ENCODE measurements at regions not wholly inside any gene's neighbourhood (a gene's known extent, or its start where the extent isn't known, plus 50 kb on each side); places are given as distances from the start of the nearest gene placed in this dataset.

GRCh38 chr2:146852661-146853060 lies 992.2 kb upstream of the ACVR2A start:
- no peak for TF ChIP-seq STAT1 (IDR thresholded peaks at IDR 0.05; ENCODE audit: unreplicated experiment)
- TF ChIP-seq POLR2AphosphoS5 (IDR thresholded peaks at IDR 0.05; ENCODE audit: low read depth): no peak
- TF ChIP-seq EZH2 (IDR thresholded peaks at IDR 0.05; ENCODE audit: low read depth, unreplicated experiment): no peak
- no peak for TF ChIP-seq ZNF462 (CRISPR knock-in tag; IDR thresholded peaks at IDR 0.05)
- TF ChIP-seq CREB1 (CRISPR knock-in tag; IDR thresholded peaks at IDR 0.05; ENCODE audit: low read depth): no peak
- TF ChIP-seq REST (IDR thresholded peaks at IDR 0.05; ENCODE audit: unreplicated experiment): no peak
- no peak for TF ChIP-seq EZH2phosphoT487 (IDR thresholded peaks at IDR 0.05; ENCODE audit: unreplicated experiment)
- TF ChIP-seq JUNB (IDR thresholded peaks at IDR 0.05; ENCODE audit: unreplicated experiment): no peak
- TF ChIP-seq NANOG (IDR thresholded peaks at IDR 0.05; ENCODE audit: borderline replicate concordance): no peak
- TF ChIP-seq ZNF331 (CRISPR knock-in tag; IDR thresholded peaks at IDR 0.05; ENCODE audit: low read depth): no peak
- no peak for TF ChIP-seq ETS1 (IDR thresholded peaks at IDR 0.05)
- no peak for TF ChIP-seq CTCF (conservative IDR thresholded peaks at IDR 0.05; ENCODE audit: low read depth in 2 of 2)
- TF ChIP-seq ZNF114 (CRISPR knock-in tag; IDR thresholded peaks at IDR 0.05): no peak
- Mint-ChIP-seq H3K27me3 (ENCODE audit: insufficient read depth, low read depth, poor library complexity) (no peaks in the 10 kb centered on the region), H3K27ac (no peak overlapping the region), H3K4me1 (peaks cover 24% of the 10 kb centered on the region), H3K36me3 (ENCODE audit: low read depth) (no peaks in the 10 kb centered on the region), H3K9me3 (no peaks in the 10 kb centered on the region), H3K4me3 (no peak overlapping the region)
- Histone ChIP-seq H3K4me2 (no peak overlapping the region), H3K79me2 (replicated peaks; ENCODE audit: insufficient read depth) (no peaks in the 10 kb centered on the region), H3K9me2 (ENCODE audit: insufficient read depth) (0 out of 2 replicates have a peak, but pooled peaks cover 4% of the 10 kb centered on the region), H2AFZ (no peak overlapping the region), H3K4me1 (ENCODE audit: insufficient read depth) (peaks cover 14% of the 10 kb centered on the region), H3K27ac (ENCODE audit: low read depth) (no peak overlapping the region), H3F3A (replicated peaks; ENCODE audit: low read depth) (no peaks in the 10 kb centered on the region), H3K4me3 (no peak overlapping the region), H4K20me1 (replicated peaks; ENCODE audit: insufficient read depth) (no peaks in the 10 kb centered on the region), H3K36me3 (ENCODE audit: insufficient read depth) (no peaks in the 10 kb centered on the region), H3K27me3 (ENCODE audit: insufficient read depth) (no peaks in the 10 kb centered on the region)
- ATAC-seq: no peak
- no peak for DNase-seq (ENCODE audit: low spot score)

All from GM23338 (cell line).